HL-60 (cell line): ENCODE measurements at regions not wholly inside any gene's neighbourhood (a gene's known extent, or its start where the extent isn't known, plus 50 kb on each side); places are given as distances from the start of the nearest gene placed in this dataset.

ENCODE experiments used
- DNase-seq, 2 experiments: peaks; one replicate each; pipeline ENCODE4 v3.0.0-alpha.2; 2010 to 2020; ENCODE audit warnings: low read depth in 1 of 2, low spot score in 1 of 2
- H3K27ac ChIP-seq: fragments of 250-450 bp; sonication (Bioruptor Pico); replicated peaks from 2 replicates; pipeline ENCODE4 v1.5.1; 2020; ENCODE audit warnings: mild to moderate bottlenecking, moderate library complexity
- H3K27me3 ChIP-seq: fragments of 250-450 bp; sonication (Bioruptor Pico); 2 replicates; pipeline ENCODE4 v1.5.1; 2021; ENCODE audit warnings: mild to moderate bottlenecking, moderate library complexity; ENCODE audit not compliant: insufficient read depth, poor library complexity, severe bottlenecking
- H3K4me3 ChIP-seq: replicated peaks from 2 replicates; pipeline ENCODE4 v1.5.1; 2011; ENCODE audit warnings: mild to moderate bottlenecking, control low read depth, low read length; ENCODE audit not compliant: insufficient read depth
- CTCF ChIP-seq: IDR thresholded peaks from one replicate; pipeline ENCODE4 v1.5.1; 2011; ENCODE audit warnings: low read length, control low read depth, inconsistent platforms; ENCODE audit not compliant: insufficient read depth
- GABPA ChIP-seq: IDR thresholded peaks from 2 replicates; pipeline ENCODE4 v1.6.1; 2012; ENCODE audit warnings: low read depth
- POLR2AphosphoS5 ChIP-seq: IDR thresholded peaks from 2 replicates; pipeline ENCODE4 v1.6.1; 2012; ENCODE audit warnings: low read depth
- REST ChIP-seq: IDR thresholded peaks from 2 replicates; pipeline ENCODE4 v1.6.1; 2012; ENCODE audit warnings: low read depth; ENCODE audit not compliant: insufficient replicate concordance
- SPI1 ChIP-seq: IDR thresholded peaks from 2 replicates; pipeline ENCODE4 v1.6.1; 2012; ENCODE audit warnings: low read depth, mild to moderate bottlenecking, borderline replicate concordance

DNA sequence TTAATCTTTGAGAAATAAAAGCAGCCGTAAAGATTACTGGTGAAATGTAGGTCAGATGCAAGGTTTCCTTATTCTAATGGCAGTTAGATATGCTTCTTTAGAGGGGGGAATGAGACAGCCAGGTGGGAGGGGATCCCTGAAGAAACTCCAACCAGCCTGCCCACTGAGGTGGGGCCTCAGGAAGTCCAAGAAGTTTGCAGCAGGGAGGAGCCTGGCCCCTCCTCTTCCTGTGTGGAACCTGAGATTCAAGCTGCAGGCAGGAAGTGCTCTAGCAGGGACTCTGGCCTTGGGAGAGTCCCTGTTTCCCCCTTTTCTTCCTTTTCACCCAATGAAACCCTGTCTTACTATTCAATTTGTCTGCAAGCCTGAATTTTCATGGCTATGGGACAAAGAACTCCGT lies 101.4 kb upstream of the SLITRK2 start:
- H3K27me3 ChIP-seq: no peaks in the 10 kb centered on the region
- DNase-seq: no peak
- TF ChIP-seq POLR2AphosphoS5: no peak
- no peak for TF ChIP-seq SPI1
- no peak for TF ChIP-seq REST
- TF ChIP-seq GABPA: no peak
- TF ChIP-seq CTCF: no peak
- H3K27ac ChIP-seq: no peak overlapping the region
- no peak overlapping the region for H3K4me3 ChIP-seq

DNA sequence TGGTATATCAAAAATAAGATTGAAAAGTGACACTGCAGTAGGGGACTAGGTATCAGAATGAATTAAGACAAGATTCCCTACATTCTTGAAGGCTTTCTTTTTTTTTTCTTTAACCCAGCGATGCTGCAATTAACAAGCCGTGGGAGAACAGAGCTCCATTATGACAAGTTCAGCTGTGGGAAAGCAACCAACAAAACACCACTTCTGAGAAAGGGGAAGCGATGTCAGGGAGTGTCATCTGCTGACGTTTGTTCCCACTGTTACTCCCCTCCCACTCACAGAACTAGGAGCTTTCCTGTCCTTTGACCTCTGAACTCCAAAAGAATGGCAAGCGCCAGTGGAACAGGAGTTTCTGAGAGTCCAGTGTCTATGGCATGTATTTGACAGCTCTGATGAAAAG lies 90.2 kb upstream of the SLITRK2 start:
- no peak for DNase-seq
- H3K27me3 ChIP-seq: no peaks in the 10 kb centered on the region
- H3K4me3 ChIP-seq: no peak overlapping the region
- TF ChIP-seq POLR2AphosphoS5 (no peak), CTCF (no peak), REST (no peak), SPI1 (no peak), GABPA (no peak)
- H3K27ac ChIP-seq: no peak overlapping the region

- Histone ChIP-seq H3K4me3 (no peak overlapping the region), H3K27ac (no peak overlapping the region), H3K27me3 (no peaks in the 10 kb centered on the region)
- no peak for DNase-seq
- no peak for TF ChIP-seq CTCF
- no peak for TF ChIP-seq GABPA
- TF ChIP-seq SPI1: no peak
- no peak for TF ChIP-seq POLR2AphosphoS5
- TF ChIP-seq REST: no peak
Measured at GRCh38 chrX:145729635-145730034, 88.0 kb upstream of the SLITRK2 start.
